ENCODE measurements at regions not wholly inside any gene's neighbourhood (a gene's known extent, or its start where the extent isn't known, plus 50 kb on each side); places are given as distances from the start of the nearest gene placed in this dataset.

GRCh38 chr15:100820528-100820927, 59.1 kb upstream of the ALDH1A3 start:
- CTCF ChIA-PET = no interaction called here
- Histone ChIP-seq H3K9ac (ENCODE audit: control insufficient read depth, insufficient read depth, low read length) (no peak overlapping the region), H3K4me2 (ENCODE audit: control insufficient read depth, insufficient read depth) (no peak overlapping the region), H3K27ac (ENCODE audit: control insufficient read depth, insufficient read depth) (no peak overlapping the region), H3K36me3 (ENCODE audit: control insufficient read depth in 2 of 2, insufficient read depth in 2 of 2, low read length in 1 of 2) (no peaks in the 10 kb centered on the region), H3K9me3 (replicated peaks; ENCODE audit: control insufficient read depth, insufficient read depth, low read length) (no peaks in the 10 kb centered on the region; the same call in 2 of the 3 replicates), H3K79me2 (ENCODE audit: control insufficient read depth, insufficient read depth, low read length) (no peaks in the 10 kb centered on the region), H3K4me3 (no peak overlapping the region), H2AFZ (ENCODE audit: control insufficient read depth, low read depth, low read length) (no peak overlapping the region), H3K27me3 (replicated peaks in 1 of 2; ENCODE audit: control insufficient read depth in 2 of 2, insufficient read depth in 2 of 2, low read length in 1 of 2) (no peaks in the 10 kb centered on the region; a peak in 1 of 4 replicates), H4K20me1 (ENCODE audit: control insufficient read depth, insufficient read depth) (no peaks in the 10 kb centered on the region), H3K4me1 (ENCODE audit: control insufficient read depth, insufficient read depth, low read length) (no peaks in the 10 kb centered on the region)
- FAIRE-seq (no peak), DNase-seq (ENCODE audit: low read depth, low spot score) (no peak), ATAC-seq (no peak)
- TF ChIP-seq CEBPB (IDR thresholded peaks at IDR 0.05; ENCODE audit: borderline replicate concordance in 1 of 2, low read depth in 2 of 2, low read length in 2 of 2) (no peak), USF1 (IDR thresholded peaks at IDR 0.05; ENCODE audit: borderline replicate concordance, extremely low read length, insufficient read depth, low read depth, low read length) (no peak), CBFB (IDR thresholded peaks at IDR 0.05; ENCODE audit: low read depth) (no peak), YBX1 (IDR thresholded peaks at IDR 0.05) (no peak), ETV6 (conservative IDR thresholded peaks at IDR 0.05 in 1 of 2, IDR thresholded peaks at IDR 0.05 in 1 of 2; ENCODE audit: borderline replicate concordance in 1 of 2, low read depth in 1 of 2) (no peak), CUX1 (IDR thresholded peaks at IDR 0.05; ENCODE audit: insufficient replicate concordance, low read depth, low read length) (no peak), MAX (IDR thresholded peaks at IDR 0.05; ENCODE audit: low read depth, low read length) (no peak)
- in situ Hi-C loops (cut with MboI) (no loop called here), intact Hi-C loops (cut with micrococcal nuclease; ENCODE audit: unreplicated experiment) (no loop called here)
- BruUV-seq (replicated peaks) = no TSS peak
- WGBS (ENCODE audit: insufficient coverage, insufficient replicate concordance, low lambda C conversion rate, missing lambda C conversion rate) = 9% methylated on average over 4 of the region's 4 CpGs
- RAD21 ChIA-PET (ENCODE audit: unreplicated experiment) = no interaction called here
- SMC1A ChIA-PET (ENCODE audit: uncharacterized antibody, unreplicated experiment) = no interaction called here
- POLR2A ChIA-PET = no interaction called here

Data from GM12878 (cell line).